MCF 10A (cell line): ENCODE measurements at regions not wholly inside any gene's neighbourhood (a gene's known extent, or its start where the extent isn't known, plus 50 kb on each side); places are given as distances from the start of the nearest gene placed in this dataset.

ENCODE experiments used
- BruUV-seq: library from RNA; stranded (reverse); fragments of 400-500 nt; replicated peaks from 2 replicates; lab custom pipeline; 2021; lab: Mats Ljungman, UMichigan
- CTCF ChIA-PET: fragments of 300-600 bp; sonication (Branson Sonifier 250); formaldehyde crosslinking; extraction: SDS; loops from one replicate; lab custom pipeline; 2021; ENCODE audit warnings: antibody characterized with exemption, inconsistent platforms; lab: Yijun Ruan, JAX
- POLR2A ChIA-PET: fragments of 300-600, 350-650 bp; sonication (Branson Sonifier 250); formaldehyde crosslinking; extraction: SDS; loops from one replicate; lab custom pipeline; 2020; ENCODE audit warnings: antibody characterized with exemption, inconsistent platforms; lab: Yijun Ruan, JAX
- DNase-seq: peaks from one replicate; pipeline ENCODE4 v3.0.0-alpha.2; 2018; ENCODE audit not compliant: unreplicated experiment
- H3K27ac Mint-ChIP-seq: one replicate; pipeline ENCODE4 v1.8.0; 2022; ENCODE audit warnings: mild to moderate bottlenecking, low read depth, mixed read lengths; ENCODE audit not compliant: unreplicated experiment
- H3K27me3 Mint-ChIP-seq: one replicate; pipeline ENCODE4 v1.8.0; 2022; ENCODE audit warnings: mixed read lengths; ENCODE audit not compliant: insufficient read depth, unreplicated experiment
- H3K36me3 Mint-ChIP-seq: one replicate; pipeline ENCODE4 v1.8.0; 2022; ENCODE audit warnings: mild to moderate bottlenecking, moderate library complexity, mixed read lengths; ENCODE audit not compliant: insufficient read depth, unreplicated experiment
- H3K4me1 Mint-ChIP-seq: one replicate; pipeline ENCODE4 v1.8.0; 2022; ENCODE audit warnings: mixed read lengths; ENCODE audit not compliant: insufficient read depth, unreplicated experiment
- H3K4me3 Mint-ChIP-seq: one replicate; pipeline ENCODE4 v1.8.0; 2022; ENCODE audit warnings: mild to moderate bottlenecking, moderate library complexity, mixed read lengths; ENCODE audit not compliant: unreplicated experiment
- H3K9me3 Mint-ChIP-seq: one replicate; pipeline ENCODE4 v1.8.0; 2022; ENCODE audit warnings: mixed read lengths; ENCODE audit not compliant: unreplicated experiment
- intact Hi-C: fragments of 100-400 bp; cut with micrococcal nuclease; formaldehyde crosslinking; loops from 2 replicates; pipeline ENCODE4 v1.14.1; 2022
- TF ChIP-seq, protein P1 (sequence below): fragments of 200-600 bp; IDR thresholded peaks from one replicate; pipeline ENCODE4 v1.8.0; 2022; ENCODE audit warnings: antibody characterized with exemption, mild to moderate bottlenecking; ENCODE audit not compliant: unreplicated experiment

DNA sequence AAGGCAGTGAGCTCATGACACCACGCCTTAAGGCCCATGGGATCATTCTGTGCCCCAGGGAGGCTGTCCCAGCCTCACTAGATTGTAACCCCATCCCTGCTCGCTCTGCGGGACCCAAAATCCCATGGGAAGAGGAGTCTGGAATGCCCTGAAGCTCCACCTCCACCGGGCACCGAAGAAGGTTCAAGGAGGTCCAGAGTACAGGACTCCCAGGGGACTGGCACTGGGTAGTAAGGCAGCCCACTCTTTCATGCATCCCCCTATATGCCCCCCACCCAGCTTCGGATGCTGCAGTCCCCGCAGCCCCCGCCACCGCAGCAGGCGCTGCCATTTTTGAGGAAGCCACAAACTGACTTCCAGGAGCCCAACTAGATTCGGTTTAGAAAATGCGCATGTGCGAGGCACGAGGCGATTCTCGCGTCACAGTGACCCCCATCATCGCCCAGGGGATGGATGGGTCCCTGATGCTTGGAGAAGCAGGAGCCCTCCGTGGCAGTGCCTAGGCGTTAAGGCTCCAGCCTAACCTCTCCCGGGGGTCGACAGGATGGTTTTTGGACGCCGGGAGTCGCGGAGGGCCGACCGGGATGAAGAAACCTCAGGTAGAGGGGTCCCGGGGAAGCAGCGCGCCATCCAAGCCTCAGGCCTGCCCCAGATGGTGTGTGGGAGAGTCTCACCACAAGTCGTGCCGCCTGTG lies 1681.0 kb downstream of the TP53TG3F start:
- TF ChIP-seq, protein P1, sequence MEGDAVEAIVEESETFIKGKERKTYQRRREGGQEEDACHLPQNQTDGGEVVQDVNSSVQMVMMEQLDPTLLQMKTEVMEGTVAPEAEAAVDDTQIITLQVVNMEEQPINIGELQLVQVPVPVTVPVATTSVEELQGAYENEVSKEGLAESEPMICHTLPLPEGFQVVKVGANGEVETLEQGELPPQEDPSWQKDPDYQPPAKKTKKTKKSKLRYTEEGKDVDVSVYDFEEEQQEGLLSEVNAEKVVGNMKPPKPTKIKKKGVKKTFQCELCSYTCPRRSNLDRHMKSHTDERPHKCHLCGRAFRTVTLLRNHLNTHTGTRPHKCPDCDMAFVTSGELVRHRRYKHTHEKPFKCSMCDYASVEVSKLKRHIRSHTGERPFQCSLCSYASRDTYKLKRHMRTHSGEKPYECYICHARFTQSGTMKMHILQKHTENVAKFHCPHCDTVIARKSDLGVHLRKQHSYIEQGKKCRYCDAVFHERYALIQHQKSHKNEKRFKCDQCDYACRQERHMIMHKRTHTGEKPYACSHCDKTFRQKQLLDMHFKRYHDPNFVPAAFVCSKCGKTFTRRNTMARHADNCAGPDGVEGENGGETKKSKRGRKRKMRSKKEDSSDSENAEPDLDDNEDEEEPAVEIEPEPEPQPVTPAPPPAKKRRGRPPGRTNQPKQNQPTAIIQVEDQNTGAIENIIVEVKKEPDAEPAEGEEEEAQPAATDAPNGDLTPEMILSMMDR: no peak
- H3K36me3 Mint-ChIP-seq: no peaks in the 10 kb centered on the region
- peaks cover 6% of the 10 kb centered on the region for H3K4me1 Mint-ChIP-seq
- no peak overlapping the region for H3K4me3 Mint-ChIP-seq
- POLR2A ChIA-PET: no interaction called here
- no peak for DNase-seq
- no peaks in the 10 kb centered on the region for H3K27me3 Mint-ChIP-seq
- CTCF ChIA-PET: interaction anchor here (0.8 to 1.2 kb wide), 2 partner anchors 9 to 252 kb away, joined by 3 read pairs; no protein-coding TSS in a partner anchor
- intact Hi-C loops: no loop called here
- no TSS peak for BruUV-seq
- H3K9me3 Mint-ChIP-seq: peaks cover 8% of the 10 kb centered on the region
- H3K27ac Mint-ChIP-seq: no peak overlapping the region

- Mint-ChIP-seq H3K4me1 (peaks cover 6% of the 10 kb centered on the region), H3K36me3 (no peaks in the 10 kb centered on the region), H3K4me3 (no peak overlapping the region), H3K9me3 (peaks cover 8% of the 10 kb centered on the region), H3K27me3 (no peaks in the 10 kb centered on the region), H3K27ac (no peak overlapping the region)
- intact Hi-C loops: no loop called here
- ChIA-PET CTCF (interaction anchor here (0.7 to 1.2 kb wide), 2 partner anchors 9 to 645 kb away, joined by 3 to 4 read pairs; no protein-coding TSS in a partner anchor), POLR2A (no interaction called here)
- BruUV-seq: no TSS peak
- DNase-seq: no peak
- TF ChIP-seq, protein P1: no peak
Measured at GRCh38 chr16:35141303-35141702, 1681.9 kb downstream of the TP53TG3F start.

- ChIA-PET POLR2A (no interaction called here), CTCF (interaction anchor here (1.2 kb wide), 1 partner anchor 10 kb away, joined by 4 read pairs; no protein-coding TSS in a partner anchor)
- no peak overlapping the region for H3K4me3 Mint-ChIP-seq
- DNase-seq: no peak
- H3K4me1 Mint-ChIP-seq: peaks cover 5% of the 10 kb centered on the region
- BruUV-seq: no TSS peak
- H3K27me3 Mint-ChIP-seq: no peaks in the 10 kb centered on the region
- peaks cover 8% of the 10 kb centered on the region for H3K9me3 Mint-ChIP-seq
- no peak overlapping the region for H3K27ac Mint-ChIP-seq
- TF ChIP-seq, protein P1: no peak
- intact Hi-C loops: no loop called here
- H3K36me3 Mint-ChIP-seq: no peaks in the 10 kb centered on the region
Measured at GRCh38 chr16:35142147-35142808, 1682.9 kb downstream of the TP53TG3F start.

- H3K4me1 Mint-ChIP-seq: no peaks in the 10 kb centered on the region
Measured at GRCh38 chr16:35142809-35143192, 1683.4 kb downstream of the TP53TG3F start.

More at GRCh38 chr16:35142809-35143192, 1683.4 kb downstream of the TP53TG3F start:
- ChIA-PET CTCF (no interaction called here), POLR2A (no interaction called here)
- Mint-ChIP-seq H3K27me3 (no peaks in the 10 kb centered on the region), H3K27ac (no peak overlapping the region), H3K4me3 (no peak overlapping the region), H3K9me3 (peaks cover 8% of the 10 kb centered on the region), H3K36me3 (no peaks in the 10 kb centered on the region)
- no peak for DNase-seq
- no TSS peak for BruUV-seq
- TF ChIP-seq, protein P1: no peak
- intact Hi-C loops: no loop called here
